IPS DF 19.7 (cell line): ENCODE measurements at regions not wholly inside any gene's neighbourhood (a gene's known extent, or its start where the extent isn't known, plus 50 kb on each side); places are given as distances from the start of the nearest gene placed in this dataset.
"Not testable (repeated sequence)": the region's sequence is repeated elsewhere in the genome, so short reads cannot be mapped to it uniquely, and the experiment has no call there.

Experiments used
- DNase-seq: peaks from one replicate; pipeline ENCODE4 v3.0.0-alpha.2; 2013; ENCODE audit warnings: low read depth, low spot score

GRCh38 chr11:122022646-122023045, 93.4 kb downstream of the BLID start:
- DNase-seq, result no peak

- no peak for DNase-seq
These were observed 95.1 kb downstream of the BLID start for GRCh38 chr11:122020902-122021301.

DNA sequence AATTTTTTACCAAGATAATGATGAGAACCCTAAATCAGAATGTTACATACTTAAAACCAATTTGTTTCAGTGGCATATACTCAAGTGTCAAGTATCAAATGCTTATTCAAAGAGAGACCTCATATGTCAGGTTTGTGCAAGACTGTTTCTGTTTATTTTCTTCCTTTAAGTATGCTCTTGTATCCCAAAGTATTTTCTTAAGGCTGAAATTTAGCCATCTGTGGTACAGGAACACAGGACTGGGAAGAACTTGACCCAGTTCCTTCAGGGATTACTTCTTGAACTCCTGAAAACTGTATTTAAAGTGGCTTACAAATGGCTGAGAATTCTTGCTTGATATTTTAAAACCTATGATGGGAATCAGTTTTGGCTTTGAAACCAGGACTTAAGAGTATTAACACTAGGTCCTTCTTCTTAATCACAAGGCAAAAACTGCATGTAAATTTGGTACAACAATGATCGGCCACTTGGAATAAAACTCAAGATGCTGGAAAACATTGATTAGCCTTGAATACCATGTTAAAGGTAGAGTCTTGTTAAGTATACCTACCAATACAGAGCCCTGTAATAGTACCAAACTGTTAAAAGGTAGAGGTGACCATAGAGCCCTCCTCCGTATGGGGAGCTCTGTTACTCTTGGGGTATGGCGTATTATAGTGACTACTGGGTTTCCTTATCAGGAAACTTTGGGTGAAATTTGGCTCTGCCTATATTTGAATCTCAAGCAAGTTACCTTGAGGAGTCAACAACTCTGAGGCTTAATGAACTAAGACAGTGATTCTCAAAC, 95.9 kb downstream of the BLID start:
- no peak for DNase-seq

GRCh38 chr11:122007601-122008071, 108.4 kb downstream of the BLID start:
- DNase-seq, result no peak

- no peak for DNase-seq
These were observed 111.6 kb downstream of the BLID start for GRCh38 chr11:122004446-122004845.

- no peak for DNase-seq
These were observed 113.1 kb downstream of the BLID start for GRCh38 chr11:122002926-122003325.

DNA sequence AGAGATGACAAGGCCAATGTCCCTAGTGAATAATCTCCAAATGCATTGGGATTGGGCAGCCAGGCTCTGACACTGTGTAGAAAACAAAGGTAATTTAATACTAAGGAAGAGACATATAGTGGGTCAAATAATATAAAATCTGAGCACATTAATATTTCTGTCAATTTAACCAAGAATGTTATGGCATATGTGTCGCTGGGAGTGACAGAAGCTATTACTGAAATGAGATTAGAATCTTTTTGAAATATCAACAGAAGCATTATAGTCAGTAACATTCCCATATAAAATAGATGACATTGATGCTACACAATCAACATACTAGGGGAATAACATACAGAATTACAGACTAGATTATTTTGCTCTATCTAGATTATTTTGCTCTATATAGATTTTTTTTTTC, 114.0 kb downstream of the BLID start:
- DNase-seq, result no peak

DNA sequence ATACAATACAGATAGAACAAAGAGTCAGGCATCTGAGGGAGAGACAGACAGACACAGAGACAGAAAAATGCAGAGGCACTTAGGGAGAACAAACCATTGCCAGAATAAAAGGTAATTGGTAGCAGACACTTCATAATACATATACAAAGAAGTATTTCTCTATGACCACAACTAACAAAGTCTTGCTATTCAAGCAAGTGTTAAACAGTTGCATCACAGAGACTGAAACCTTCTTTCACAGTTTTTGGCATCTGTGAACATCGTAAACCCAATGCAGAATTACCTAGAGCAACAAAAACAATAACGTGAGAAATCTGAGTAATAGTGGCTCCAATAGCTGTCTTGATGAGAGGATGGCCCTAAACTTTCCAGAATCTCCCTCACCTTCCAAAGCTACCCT, 116.4 kb downstream of the BLID start:
- DNase-seq, result no peak

DNA sequence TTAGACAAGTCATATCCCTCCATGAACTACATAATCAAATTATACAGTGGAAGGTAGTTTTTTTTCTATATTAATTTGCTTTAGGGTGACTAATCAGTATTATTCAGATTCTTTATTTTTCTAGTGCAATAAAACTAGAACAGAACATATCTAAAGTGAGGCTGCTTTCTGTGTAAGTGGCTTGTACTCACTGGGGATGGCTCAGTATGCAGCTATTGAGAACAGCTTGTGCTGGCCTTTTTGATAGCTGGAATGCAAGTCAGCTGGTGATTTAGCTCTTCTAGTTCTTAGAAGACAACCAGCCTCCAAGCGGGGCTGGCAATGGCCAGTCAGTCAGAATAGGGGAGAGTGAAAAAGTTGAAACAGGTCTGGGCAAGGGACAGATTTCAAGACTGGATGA, 119.4 kb downstream of the BLID start:
- no peak for DNase-seq

DNA sequence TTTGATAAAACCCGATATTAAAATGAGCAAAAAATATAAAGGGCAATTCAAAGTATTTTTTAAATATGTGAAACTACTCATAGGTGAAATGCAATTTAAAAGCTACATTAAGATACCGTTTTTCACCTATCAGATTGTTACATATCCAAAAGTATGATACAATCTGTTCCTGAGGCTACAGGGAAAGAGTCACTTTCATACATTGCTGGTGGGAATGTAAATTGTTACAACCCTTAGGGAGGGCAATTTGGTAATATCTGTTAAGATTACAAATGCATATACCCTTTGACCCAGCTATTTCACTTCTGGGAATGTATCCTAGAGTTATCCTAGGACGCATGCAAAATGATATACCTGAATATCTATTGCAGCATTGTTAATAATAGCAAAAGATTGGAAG, 132.1 kb downstream of the BLID start:
- DNase-seq, result no peak

DNA sequence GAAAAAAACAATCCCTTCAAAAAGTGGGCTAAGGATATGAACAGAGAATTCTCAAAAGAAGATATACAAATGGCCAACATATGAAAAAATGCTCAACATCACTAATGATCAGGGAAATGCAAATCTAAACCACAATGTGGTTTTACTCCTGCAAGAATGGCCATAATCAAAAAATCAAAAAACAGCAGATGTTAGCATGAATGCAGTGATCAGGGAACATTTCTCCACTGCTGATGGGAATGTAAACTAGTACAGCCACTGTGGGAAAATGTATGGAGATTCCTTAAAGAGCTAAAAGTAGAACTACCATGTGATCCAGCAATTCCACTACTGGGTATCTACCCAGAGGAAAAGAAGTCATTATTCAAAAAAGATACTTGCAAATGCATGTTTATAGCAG, 138.1 kb downstream of the BLID start:
- not testable (repeated sequence) for DNase-seq

DNA sequence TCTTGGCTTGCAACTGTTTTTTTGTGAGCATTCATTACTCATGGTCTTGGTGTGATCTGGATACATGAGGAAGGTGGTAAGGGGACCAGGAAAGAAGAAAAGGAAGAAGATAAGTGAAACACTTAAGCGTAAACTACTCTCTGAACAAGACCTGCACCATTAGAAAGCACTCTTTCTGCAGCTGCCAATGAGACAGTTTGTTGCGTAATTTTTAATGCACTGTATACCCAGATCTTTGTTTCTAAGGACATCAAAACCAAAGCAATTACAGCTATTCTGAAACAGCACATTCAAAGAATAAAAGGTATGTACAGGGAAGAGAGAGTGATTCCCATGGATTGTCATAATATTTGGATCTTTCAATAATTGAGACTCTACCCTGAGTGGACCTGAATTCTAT, 147.4 kb downstream of the BLID start:
- no peak for DNase-seq

DNA sequence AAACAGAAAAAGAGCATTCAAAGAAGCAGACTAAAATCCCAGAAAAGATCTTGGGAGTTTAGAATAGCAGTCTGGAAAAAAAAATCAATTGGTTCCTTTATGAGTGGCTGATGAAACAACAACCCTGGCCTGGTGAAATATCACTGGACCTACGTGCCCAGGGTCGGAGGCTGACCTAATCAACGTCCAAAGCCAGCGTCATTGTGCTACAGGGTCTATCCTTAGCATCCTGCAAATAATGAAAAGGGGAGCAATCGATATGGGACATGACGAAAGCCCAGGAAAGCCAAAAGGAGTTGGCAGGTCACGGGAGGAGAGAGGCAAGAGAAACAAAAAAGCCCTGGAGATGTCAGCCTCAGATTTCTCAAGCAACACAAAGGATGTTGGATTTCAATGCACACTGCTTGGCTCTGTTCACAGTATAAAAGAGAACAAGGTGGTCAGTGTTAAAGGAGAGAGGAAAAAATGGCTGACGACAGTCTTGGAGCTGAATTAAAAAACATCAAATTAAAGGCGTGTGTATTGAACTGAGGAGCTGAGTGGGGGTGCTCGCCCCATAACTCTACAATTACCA, 148.8 kb downstream of the BLID start:
- no peak for DNase-seq

GRCh38 chr11:121965330-121965729, 150.7 kb downstream of the BLID start:
- DNase-seq, result no peak

GRCh38 chr11:121964591-121964990, 151.4 kb downstream of the BLID start:
- no peak for DNase-seq

DNA sequence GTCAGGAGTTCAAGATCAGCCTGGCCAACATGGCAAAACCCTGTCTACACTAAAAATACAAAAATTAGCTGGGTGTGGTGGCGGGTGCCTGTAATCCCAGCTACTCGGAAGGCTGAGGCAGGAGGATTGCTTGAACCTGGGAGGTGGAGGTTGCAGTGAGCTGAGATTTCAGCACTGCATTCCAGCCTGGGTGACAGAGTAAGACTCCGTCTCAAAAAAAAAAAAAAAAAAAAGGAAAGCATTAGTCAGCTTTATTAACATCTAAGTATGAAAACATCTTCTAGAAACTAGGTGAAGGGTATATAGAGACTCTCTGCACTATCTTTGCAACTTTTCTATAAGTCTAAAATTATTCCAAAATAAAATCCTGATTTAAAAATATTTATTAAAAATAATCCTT, 152.2 kb downstream of the BLID start:
- DNase-seq, result not testable (repeated sequence)

GRCh38 chr11:121961321-121961801, 154.7 kb downstream of the BLID start:
- DNase-seq, result no peak

DNA sequence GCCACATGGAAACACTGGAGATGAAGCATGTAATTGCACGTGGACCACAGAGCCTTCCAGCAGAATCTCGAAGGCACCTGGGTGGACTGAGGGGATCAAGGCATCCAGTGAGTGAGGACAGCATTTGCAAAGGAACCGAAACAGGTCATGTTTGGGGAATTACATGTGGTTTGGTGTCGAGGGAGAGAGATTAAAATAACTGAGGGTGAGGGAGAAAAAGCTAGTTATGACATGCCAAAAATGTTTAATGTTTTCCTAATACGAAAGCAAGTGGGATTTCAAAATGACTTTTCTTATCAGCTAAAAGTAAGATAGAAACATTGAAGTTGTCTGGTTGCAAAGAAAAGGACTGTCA, 157.1 kb downstream of the BLID start:
- no peak for DNase-seq

DNA sequence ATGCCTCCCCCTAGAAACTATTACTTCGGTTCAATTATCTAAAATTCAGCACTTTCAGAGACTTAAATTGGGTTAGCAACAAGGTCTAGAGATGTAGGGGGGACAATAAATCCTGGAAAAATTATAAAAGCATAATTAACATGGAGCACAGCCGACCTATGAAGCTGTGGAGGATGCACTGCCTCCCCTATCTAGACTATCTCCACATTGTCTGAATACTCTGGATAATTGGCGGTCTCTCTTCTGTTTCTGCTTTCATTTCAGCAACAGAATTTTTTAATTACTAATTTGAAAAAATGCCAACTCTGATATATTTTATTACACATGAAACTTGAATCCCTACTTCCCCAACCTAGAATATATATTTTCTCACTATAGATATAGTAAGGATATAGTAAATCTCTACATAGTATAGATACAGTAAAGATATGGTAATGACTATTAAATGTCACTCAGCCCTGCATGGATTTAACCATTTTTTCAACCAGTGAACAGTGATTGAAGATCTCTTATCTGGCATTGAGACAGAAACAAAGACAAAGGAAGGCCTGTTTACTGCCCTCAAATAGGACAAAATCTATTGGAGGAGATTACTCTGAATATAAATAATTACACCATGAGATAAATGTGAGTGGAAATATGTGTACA, 157.6 kb downstream of the BLID start:
- no peak for DNase-seq

GRCh38 chr11:121953122-121953521, 162.9 kb downstream of the BLID start:
- no peak for DNase-seq

GRCh38 chr11:121950160-121950559, 165.9 kb downstream of the BLID start:
- no peak for DNase-seq

- DNase-seq, result no peak
These were observed 169.5 kb downstream of the BLID start for GRCh38 chr11:121946514-121946913.
